Lung microvascular endothelial cell (primary cell): ENCODE measurements at regions not wholly inside any gene's neighbourhood (a gene's known extent, or its start where the extent isn't known, plus 50 kb on each side); places are given as distances from the start of the nearest gene placed in this dataset.

Experiments used
- DNase-seq, 2 donors: peaks; one replicate each; pipeline versions ENCODE4 v3.0.0 to v3.0.0-alpha.2; 2010; ENCODE audit warnings: low read depth in 2 of 2

- DNase-seq, result no peak
Measured at GRCh38 chr16:64656471-64656870, 465.4 kb downstream of the CDH11 start.

- DNase-seq, result no peak
Measured at GRCh38 chr16:64654178-64654577, 467.7 kb downstream of the CDH11 start.

GRCh38 chr16:64648282-64648681, 473.6 kb downstream of the CDH11 start:
- no peak for DNase-seq

GRCh38 chr16:64641343-64641742, 480.5 kb downstream of the CDH11 start:
- no peak for DNase-seq

GRCh38 chr16:64638766-64639165, 483.1 kb downstream of the CDH11 start:
- DNase-seq, result no peak

GRCh38 chr16:64629622-64630021, 492.2 kb downstream of the CDH11 start:
- DNase-seq, result no peak

- DNase-seq, result no peak
Measured at GRCh38 chr16:64627781-64628180, 494.1 kb downstream of the CDH11 start.

GRCh38 chr16:64627288-64627687, 494.6 kb downstream of the CDH11 start:
- no peak for DNase-seq

- no peak for DNase-seq
Measured at GRCh38 chr16:64626776-64627175, 495.1 kb downstream of the CDH11 start.

GRCh38 chr16:64621616-64622015, 500.2 kb downstream of the CDH11 start:
- no peak for DNase-seq

GRCh38 chr16:64617836-64618476, 503.9 kb downstream of the CDH11 start:
- DNase-seq, result no peak

- no peak for DNase-seq
Measured at GRCh38 chr16:64615630-64616280, 506.1 kb downstream of the CDH11 start.

GRCh38 chr16:64596196-64596595, 525.7 kb downstream of the CDH11 start:
- DNase-seq, result no peak

- DNase-seq, result no peak
Measured at GRCh38 chr16:64590513-64590912, 531.4 kb downstream of the CDH11 start.

GRCh38 chr16:64589836-64590235, 532.0 kb downstream of the CDH11 start:
- DNase-seq, result no peak

- no peak for DNase-seq
Measured at GRCh38 chr16:64586781-64587180, 535.1 kb downstream of the CDH11 start.

GRCh38 chr16:64585367-64585766, 536.5 kb downstream of the CDH11 start:
- DNase-seq, result no peak

- DNase-seq, result no peak
Measured at GRCh38 chr16:64580558-64580957, 541.3 kb downstream of the CDH11 start.

GRCh38 chr16:64579712-64580111, 542.2 kb downstream of the CDH11 start:
- DNase-seq, result no peak

- no peak for DNase-seq
Measured at GRCh38 chr16:64545768-64546167, 576.1 kb downstream of the CDH11 start.

- DNase-seq, result no peak
Measured at GRCh38 chr16:64544859-64545258, 577.0 kb downstream of the CDH11 start.

GRCh38 chr16:64543441-64543840, 578.4 kb downstream of the CDH11 start:
- DNase-seq, result no peak

- no peak for DNase-seq
Measured at GRCh38 chr16:64543031-64543430, 578.8 kb downstream of the CDH11 start.

- no peak for DNase-seq
Measured at GRCh38 chr16:64542152-64542551, 579.7 kb downstream of the CDH11 start.
